HG02884 (cell line): ENCODE measurements at regions not wholly inside any gene's neighbourhood (a gene's known extent, or its start where the extent isn't known, plus 50 kb on each side); places are given as distances from the start of the nearest gene placed in this dataset.
"Not testable (repeated sequence)": the region's sequence is repeated elsewhere in the genome, so short reads cannot be mapped to it uniquely, and the experiment has no call there.

ENCODE experiments used
- ATAC-seq: cut with Tn5 transposase; IDR thresholded peaks from one replicate; pipeline ENCODE4 v1.9.1; 2021; ENCODE audit warnings: mild to moderate bottlenecking, moderate library complexity; ENCODE audit not compliant: unreplicated experiment

DNA sequence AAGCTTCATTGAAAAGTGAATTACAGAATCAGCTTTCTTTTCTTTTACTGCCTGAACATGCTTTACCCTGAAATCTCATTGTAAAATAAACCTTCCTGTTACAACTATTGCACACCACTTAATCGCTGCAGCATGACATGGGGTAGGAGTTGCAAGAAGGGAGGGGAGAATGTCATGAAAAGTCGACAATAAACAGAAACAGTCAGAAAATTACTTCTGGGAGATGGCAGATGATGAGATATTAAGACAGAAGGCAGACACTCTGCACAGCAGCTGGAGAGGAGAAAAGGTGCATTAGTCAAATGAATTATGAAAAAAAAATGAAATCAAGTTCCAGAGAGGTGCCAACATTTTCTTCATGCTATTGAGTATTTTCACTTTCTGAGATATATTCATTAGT lies 287.7 kb downstream of the PCDH7 start:
- ATAC-seq, result no peak

DNA sequence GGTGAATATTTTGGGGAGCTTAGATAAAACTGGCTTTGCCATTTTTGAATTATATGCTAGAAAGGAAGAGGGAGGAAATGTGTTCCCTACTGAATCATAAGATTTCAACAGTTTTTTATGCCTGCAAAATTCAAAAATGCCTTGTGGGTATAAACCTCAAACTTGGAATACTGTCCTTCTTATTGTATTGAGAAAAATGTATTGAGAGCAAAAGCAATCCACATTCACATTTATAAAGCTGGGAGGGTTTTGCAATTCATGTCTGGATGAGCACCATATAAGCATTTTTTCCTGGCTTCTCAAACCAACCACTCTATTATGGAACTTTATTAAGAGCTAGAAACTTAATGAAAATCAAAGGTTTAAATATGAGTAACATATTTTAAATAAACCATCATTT lies 289.8 kb downstream of the PCDH7 start:
- no peak for ATAC-seq

DNA sequence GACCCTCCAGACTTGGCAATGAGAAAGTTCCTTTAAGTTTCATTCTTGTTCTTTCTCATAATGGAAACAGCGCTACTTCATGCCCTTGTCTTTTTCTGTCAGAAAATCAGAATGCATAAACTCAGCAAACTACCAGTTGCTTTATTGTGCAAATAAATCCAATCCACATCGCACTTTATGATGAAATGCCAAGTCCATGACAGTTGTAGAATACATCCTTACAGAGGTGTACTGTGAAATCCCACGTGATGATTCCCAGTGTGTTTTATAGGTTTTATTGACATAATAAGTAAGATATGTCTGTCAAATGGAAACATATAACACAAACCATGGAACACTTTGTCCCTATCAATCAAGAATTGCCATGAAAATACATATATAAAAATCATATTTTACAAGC lies 295.0 kb downstream of the PCDH7 start:
- no peak for ATAC-seq

DNA sequence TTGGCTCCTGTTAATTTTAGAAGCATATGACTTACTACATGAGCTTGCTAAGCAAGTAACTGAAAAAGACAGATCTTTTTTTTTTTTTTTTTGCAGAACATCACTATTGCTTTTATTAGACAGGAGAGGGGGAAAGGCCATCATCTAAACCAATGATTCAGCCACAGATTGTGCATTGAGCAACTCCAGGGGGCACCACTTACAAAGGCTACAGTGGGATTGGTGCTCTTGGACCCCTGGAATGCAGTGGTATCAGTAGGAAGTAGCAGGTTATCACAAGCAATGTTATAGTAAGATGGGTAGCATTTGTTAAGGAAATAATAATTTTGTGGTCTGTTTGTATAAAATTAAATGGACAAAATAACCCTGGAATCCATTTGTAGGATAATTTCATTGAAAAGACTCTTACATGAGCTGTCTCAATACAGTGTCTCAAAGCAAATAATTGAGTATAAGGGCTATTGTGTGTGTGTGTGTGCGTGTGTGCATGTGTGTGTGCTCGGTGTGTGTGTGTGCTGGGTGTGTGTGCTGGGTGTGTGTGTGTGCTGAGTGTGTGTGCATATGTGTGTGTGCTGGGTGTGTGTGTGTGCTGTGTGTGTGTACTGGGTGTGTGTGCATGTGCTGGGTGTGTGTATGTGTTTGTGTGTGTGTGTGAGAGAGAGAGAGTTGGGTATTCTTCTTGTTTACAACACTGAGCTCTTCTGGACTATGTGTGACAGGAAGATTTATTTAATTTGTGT lies 296.3 kb downstream of the PCDH7 start:
- no peak for ATAC-seq

DNA sequence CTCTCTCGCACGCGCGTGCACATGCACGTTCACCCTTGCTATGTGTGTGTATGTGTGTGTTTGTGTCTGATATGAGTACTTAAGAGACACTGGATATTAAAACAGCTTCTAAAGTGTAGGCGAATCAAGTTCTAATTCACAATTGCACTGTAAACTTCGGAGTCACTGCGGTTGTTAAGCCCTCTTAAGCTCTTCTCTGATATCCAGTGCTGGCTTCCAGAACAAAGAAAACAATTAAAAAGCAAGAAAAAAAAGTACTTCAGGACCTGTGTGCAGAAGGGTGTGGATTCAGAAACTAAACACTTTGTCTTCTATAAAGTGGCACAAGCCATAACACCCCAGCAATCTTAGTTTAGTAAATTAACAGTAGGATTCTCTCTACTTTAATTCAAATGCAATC lies 300.2 kb downstream of the PCDH7 start:
- no peak for ATAC-seq

DNA sequence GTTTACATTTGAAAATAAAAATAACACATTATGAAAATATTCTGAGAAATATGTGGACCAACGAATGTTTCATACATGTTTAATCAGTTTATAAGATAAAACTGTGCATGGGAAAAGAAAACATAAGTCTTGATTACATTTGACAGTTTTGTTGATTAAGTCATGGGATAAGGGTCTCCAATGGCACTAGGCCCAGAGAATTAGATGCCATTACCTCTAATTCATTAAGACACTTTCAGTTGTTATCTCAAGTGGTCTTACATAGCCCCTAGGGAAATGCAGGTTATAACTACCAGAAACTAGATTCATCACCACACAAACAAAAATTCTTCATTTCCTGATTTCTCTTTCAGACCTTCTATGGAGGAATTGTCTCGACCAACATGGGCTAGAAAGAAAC lies 300.8 kb downstream of the PCDH7 start:
- ATAC-seq, result no peak

DNA sequence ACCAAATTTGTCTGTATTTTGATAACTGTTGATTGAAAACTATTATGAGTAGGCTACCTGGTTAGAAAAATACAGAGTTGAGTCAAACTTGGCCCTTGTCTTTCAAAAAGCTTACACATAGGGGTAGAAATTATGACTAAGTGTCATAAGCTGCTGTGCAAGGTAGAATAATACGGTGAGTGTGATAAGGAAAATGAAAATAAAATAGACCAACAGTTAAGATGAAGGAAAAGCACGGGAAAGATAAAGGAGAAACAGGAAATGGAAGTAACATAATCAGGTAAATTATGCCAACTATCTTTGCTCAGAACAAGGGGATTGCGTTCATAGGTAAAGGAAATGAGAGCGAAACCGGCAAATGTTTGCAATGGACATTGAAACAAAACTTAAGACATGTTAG lies 302.5 kb downstream of the PCDH7 start:
- ATAC-seq, result no peak

DNA sequence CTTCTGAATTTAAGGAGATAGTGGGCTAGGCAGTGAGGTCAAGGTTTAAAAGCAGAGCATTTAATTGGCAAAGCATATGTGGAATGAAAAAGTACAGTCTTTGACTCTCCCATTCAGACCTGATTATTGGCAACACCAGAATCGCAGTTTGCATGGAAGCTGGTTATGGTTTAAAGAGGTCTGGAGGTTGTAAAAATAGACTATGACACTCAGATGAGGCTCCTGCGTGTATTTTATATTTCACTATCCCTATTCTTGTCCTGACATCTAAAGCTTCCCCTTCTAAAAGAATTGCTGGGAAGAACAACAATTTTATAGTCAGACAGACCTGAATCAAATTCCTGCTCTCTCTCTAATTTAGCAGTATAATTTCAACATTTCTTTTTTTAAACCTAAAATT lies 302.9 kb downstream of the PCDH7 start:
- no peak for ATAC-seq

DNA sequence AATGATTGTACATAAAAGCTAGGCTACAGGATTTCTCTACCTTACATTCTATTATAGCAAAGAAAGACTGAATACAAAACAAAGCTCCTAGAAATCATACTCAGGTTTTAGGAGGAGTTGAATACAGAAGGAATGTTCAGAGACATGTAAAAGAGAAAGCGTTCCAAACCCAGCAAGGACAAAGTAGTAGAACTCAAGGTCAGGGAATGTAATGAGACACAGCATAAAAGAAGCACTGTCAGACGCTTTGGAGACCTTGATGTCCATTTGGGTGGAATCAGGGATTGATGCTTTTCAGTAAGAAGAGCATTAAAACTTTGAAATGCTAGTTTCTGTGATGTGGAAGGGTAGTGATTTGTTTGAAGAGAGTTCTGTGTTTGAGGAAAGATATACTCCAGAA lies 303.6 kb downstream of the PCDH7 start:
- ATAC-seq, result no peak

DNA sequence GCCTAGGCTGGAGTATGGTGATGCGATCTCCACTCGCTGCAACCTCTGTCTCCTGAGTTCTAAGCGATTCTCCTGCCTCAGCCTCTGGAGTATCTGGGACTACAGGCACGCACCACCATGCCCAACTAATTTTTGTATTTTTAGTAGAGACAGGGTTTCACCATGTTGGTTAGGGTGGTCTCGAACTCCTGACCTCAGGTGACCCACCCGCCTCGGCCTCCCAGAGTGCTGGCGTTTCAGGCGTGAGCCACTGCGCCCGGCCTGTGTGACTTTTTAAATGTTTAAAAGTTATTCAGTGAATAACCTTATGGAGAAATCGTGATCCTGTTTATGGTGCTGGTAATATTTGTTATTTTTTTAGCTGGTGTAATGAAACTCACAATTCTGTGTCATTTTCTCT lies 304.6 kb downstream of the PCDH7 start:
- ATAC-seq, result not testable (repeated sequence)

DNA sequence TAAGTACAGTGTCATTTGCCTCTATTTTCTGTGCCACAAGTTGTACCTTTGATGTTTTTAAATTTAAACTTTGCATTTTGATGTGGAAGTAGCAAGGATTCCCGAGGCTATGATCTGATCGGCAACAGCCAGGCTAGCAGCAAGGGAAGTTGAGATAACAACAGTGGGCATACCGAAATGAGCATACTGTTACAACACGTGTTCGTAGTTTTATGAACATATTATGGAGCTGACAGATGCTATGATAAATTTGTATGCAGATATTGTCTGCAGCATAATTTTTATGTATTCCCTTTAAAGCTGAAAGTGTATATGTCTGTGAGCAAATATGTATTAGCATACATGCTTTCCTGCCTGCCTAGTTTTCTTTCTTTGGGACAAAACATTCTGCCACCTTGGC lies 306.1 kb downstream of the PCDH7 start:
- no peak for ATAC-seq

DNA sequence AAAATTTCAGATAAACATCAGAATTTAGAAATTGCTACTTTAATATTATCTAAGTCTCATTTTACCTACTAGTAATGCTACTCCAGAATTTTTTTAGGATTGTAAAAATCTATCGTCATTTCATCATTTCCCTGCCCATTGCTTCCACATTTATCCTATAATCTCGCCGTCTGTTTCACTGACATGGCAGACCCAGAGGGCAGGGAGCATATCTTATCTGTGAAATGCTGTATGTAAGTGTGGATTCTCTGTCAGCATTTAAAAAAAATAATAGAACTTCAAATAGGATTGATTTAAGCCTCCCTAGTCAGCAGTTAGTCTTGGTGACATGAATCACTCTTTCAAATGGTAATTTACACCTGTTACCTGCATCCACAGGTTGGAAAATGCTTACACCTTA lies 314.4 kb downstream of the PCDH7 start:
- ATAC-seq, result no peak

DNA sequence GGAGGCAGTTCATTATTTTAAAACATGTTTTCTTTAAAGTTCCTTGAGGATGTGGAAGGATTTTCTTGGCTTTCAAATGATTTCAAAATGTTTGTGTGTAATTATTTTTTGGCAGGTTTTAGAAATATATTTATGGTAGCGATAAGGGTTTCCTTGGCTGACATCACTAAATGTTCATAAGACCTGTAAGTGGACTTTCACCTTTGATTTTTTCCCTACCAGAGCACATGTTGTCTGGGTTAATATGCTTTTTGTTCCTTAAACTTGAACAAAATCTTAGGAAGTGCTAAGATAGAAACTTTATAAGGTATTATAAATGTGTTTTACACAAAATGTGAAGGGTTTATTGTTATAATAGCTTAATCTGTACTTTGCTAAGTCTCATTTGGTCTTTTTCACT lies 315.6 kb downstream of the PCDH7 start:
- no peak for ATAC-seq

DNA sequence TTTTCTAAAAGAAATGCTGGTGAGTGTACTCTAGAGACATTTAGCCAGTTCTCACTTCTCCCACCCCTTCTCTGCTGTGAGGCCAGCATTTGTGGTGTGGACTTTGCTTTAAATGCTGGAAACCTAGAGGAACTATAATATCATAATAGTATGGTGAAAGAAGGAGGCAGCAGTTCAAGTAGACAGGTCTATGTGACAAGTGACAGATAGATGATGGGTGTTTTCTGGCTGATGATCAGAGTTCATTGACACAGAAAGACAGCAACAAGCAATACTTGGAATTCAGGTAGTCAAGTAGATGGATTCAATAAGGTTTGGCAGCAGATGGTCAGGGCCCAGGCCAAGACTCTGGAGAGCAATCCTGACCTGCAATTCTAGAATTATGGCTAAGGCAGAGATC lies 317.5 kb downstream of the PCDH7 start:
- no peak for ATAC-seq

DNA sequence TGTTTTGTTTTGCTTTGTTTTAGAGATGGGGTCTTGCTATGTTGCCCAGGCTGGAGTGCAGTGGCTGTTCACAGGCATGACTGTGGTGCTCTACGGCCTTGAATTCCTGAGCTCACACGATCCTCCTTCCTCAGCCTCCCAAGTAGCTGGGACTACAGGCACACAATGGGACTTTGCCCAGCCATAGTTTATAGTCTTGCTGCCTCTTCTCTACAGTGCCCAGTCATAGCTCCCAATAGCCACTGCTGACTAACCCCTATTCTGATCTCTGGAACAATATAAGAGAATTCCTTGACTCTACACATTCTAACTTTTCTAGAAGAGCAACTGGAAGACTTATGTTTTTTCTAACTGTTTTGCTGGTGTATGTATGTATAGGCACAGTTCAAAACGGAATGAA lies 319.2 kb downstream of the PCDH7 start:
- no peak for ATAC-seq

DNA sequence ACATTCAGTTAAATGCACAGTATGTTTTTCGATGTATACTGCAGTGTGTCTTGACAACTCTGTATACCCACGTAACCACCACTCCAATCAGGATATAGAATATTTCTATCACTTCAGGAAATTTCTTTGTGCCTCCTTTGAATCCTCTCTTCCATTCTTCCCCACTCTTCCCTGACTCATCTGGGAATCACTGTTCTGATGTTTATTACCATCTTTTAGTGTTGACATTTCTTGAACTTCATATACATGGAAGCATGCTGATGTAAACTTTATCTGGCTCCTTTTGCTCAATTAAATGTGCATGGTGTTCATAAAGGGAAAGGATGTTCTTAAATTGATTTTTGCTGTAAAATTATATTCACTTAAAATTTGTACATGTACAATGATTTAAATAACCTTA lies 319.9 kb downstream of the PCDH7 start:
- no peak for ATAC-seq

DNA sequence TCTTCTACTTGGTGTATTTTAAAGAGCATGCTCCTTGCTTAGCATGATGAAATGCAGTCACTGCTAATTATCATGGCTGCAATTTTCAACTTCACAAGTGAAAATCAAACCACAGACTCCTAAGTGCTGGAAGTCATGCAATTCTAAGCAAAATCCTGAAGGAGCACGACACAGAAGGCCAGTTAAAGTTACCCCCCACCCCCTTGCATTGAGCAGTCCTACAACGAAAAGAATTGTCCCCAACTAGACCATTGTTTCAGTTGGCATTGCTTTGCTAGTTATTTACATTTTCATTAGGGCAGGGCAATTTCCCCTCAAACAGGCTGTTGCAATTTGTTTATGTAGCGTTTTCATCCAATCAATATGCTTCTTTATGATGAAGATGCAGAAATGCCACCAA lies 321.2 kb downstream of the PCDH7 start:
- ATAC-seq, result no peak

DNA sequence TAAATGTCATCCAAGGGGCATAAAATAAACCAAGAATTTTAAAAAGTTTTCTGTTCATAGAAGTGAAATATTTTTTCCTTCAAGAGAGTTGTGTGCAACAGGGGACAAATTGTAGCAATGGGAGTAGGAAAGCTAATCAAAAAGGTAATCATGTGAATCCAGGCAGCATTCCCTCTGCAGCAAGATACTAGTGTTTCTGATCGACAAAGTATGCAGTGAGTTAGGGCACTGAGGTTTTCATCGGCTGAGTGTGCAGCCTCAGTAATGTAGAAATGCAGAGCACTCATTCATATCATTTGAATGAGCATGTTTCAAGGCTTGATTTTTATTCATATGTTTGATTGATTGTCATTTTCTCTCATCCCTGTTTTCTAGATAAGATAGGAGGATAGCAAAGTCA lies 321.7 kb downstream of the PCDH7 start:
- no peak for ATAC-seq

DNA sequence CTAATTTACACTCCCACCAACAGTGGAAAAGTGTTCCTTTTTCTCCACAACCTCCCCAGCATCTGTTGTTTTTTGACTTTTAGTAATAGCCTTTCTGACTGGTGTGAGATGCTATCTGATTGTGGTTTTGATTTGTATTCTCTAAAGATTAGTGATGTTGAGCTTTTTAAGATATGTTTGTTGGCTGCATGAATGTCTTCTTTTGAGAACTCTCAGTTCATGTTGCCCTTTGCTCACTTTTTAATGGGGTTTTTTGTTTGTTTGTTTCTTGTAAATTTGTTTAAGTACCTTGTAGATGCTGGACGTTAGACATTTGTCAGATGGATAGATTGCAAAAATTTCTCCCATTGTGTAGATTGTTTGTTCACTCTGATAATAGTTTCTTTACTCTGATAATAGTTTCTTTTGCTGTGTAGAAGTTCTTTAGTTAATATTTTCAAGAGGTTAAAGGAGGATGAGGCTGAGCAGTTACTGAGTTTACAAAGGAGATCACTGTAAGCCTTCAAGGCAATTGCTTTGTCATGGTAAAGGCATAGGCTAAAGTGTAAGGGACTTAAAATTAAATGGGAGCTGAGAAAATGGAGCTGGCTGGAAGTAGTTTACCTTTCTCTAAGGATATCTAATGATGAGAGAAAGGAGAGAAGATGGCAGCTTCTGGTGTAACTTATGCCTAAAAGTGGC lies 323.4 kb downstream of the PCDH7 start:
- ATAC-seq, result no peak

DNA sequence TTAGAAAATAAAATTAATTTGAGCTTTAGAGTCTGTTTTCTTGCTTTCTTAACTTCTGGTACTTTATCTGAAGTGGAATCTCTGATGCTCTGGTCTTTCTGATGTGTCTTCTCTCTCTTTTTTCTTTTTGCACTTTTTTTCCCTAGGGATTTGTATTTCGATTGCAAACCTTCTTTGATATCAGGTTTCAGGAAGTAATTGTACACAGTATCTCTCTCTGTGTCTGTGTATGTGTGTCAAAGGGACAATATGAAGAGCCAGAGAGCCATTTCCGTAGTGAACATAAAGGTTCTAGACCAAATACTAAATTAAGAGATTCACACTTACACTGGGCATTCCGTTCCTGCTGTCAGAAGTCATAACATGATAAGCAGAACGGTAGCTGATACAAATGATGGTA lies 325.0 kb downstream of the PCDH7 start:
- no peak for ATAC-seq

DNA sequence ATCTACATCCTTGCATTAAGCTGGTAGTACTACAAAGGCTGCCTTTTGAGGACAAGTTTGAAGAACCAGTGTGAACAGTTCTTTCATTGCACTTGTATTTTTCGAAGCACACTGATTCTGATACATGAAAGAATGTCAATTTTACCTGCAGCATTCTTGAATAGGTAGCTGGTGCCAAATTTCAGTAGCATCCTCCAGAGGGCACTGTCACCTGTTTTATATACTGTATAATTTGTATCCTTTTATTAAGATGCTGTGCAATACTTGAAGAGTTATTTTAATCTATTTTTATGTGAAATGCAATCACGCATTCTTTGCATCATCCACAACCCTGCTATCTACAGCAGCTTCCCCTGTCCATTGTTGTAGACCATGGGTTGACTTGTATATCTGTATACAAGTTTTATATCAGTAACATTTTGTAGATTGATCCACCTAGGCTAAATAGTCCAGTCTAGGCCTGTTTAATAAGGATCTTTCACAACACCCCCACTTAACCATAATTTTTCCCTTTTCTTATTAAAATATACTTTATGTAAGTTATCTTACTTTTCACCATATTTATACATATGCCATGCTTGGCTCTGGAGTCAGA lies 325.7 kb downstream of the PCDH7 start:
- ATAC-seq, result no peak

DNA sequence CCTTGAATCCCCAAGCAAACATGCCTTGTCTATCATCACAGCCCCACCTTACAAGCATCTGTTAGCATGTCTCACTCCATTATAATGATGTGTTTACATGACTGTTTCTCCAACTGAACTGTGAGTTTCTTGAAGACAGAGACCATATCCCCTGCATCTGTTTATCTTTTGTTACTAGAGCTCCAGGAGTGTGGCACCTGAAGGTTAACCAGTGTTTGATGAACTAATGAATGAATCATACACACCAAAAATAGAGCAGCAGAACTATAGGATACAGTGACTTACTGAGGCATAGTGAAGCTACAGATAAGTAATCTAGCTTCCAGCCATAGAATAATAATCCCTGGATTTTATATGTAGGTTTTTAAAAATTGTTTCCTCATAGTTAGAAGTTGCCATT lies 331.0 kb downstream of the PCDH7 start:
- ATAC-seq, result no peak
